Right lobe of liver (tissue), 4 donors: ENCODE measurements at regions not wholly inside any gene's neighbourhood (a gene's known extent, or its start where the extent isn't known, plus 50 kb on each side); places are given as distances from the start of the nearest gene placed in this dataset.

ENCODE experiments used
- CTCF ChIP-seq, 4 donors: fragments of 200-600 bp in 3 of 4; fragments of 450-650 bp in 1 of 4; IDR thresholded peaks; one replicate each; pipeline versions ENCODE4 v1.5.1 to v1.8.0; 2016 to 2022; ENCODE audit warnings: antibody characterized with exemption in 4 of 4, mild to moderate bottlenecking in 2 of 4
- POLR2A ChIP-seq: fragments of 450-650 bp; IDR thresholded peaks from one replicate; pipeline ENCODE4 v1.6.1; 2017; ENCODE audit warnings: antibody characterized with exemption, mild to moderate bottlenecking
- donor health status: DM: no; HTN: no; CAD: no.
- donor health status: DM: no; HTN: no; CAD: no.
- donor health status: DM: no; HTN: yes; CAD: no.

- no peak for TF ChIP-seq POLR2A
- no peak for TF ChIP-seq CTCF (IDR thresholded peaks at IDR 0.05)
Observed at GRCh38 chr10:64080071-64080470, 558.9 kb downstream of the REEP3 start.
